NCI-H1105 (cell line): ENCODE measurements at regions not wholly inside any gene's neighbourhood (a gene's known extent, or its start where the extent isn't known, plus 50 kb on each side); places are given as distances from the start of the nearest gene placed in this dataset.

ENCODE experiments used
- DNase-seq: peaks from one replicate; lab custom pipeline; 2025; lab: John Stamatoyannopoulos, UW

DNA sequence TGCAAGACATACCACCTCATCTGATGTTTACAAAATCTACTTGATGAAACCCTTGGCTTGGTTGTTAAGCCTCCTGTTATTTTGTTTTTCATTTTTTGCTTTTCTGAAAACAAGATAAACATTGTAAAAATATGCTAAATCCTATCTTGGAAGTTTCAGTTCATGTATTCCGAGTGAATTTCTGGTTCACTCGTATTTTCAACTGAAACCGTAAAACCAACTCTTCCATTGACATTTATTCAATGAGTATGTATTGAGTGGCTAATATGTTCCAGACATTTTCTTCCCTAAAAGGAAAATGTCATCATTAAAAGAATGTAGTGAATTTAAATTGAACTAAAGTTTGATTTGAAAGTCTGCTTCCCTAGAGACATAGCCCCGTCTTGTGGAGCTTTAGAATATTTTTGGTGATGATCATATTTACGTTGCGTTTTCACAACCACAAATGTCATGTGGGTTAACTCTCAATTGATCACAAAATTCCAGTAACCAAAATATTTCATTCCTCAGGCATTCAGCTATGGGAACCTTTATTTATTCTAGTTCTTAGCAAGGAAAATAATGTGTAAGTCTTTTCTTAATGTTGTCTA, 204.2 kb downstream of the MBD2 start:
- no peak for DNase-seq

DNA sequence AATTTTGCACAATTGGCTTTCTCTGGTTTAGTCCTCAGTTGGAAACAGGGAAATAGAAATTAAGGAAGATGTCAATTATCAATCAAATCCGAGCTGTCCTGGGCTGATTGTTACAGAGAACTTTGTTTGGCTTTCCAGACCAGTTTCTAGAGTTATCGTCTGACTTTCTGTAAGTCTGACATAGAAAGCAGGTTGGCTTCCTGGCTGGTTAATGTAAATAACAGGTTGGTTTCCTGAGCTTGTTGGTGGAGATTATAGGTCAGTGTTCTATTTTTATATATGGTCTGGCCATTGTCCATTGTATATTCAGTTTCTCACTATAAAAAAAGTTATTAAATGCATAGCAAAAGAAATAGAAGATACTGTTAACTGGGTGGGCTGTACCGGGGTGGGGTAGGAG, 204.8 kb downstream of the MBD2 start:
- no peak for DNase-seq

DNA sequence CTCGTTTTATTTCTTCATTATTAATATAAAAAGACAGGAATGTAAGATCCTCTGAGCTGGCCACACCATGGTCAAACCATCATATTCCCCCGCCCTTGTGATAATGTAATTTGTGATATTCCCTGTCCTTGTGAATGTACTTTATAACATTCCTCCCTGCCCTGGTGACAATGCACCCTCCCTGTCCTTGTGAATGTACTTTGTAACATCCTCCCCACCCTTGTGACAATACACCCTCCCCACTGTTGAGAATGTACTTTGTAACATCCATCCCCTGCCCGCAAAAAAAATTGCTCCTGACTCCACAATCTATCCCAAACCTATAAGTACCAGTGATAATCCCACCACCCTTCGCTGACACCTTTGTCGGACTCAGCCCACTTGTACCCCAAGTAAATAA, 211.0 kb downstream of the MBD2 start:
- DNase-seq = no peak

DNA sequence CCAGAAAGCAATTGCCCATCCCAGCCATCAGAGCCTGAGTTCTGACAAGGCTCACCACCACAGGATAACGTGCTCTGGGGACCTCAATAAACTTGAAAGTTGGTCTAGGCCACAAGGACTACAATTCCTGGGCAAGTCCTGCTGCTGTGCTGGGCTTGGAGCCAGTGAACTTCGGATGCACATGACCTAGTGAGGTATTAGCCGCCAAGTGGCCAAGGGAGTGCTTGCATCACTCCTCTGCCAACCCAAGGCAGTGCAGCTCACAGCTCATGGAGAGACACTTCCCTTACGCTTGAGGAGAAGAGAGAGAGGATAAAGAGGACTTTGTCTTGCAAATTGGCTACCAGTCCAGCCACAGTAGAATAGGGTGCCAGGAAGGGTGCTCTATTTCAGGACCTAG, 219.6 kb downstream of the MBD2 start:
- no peak for DNase-seq

DNA sequence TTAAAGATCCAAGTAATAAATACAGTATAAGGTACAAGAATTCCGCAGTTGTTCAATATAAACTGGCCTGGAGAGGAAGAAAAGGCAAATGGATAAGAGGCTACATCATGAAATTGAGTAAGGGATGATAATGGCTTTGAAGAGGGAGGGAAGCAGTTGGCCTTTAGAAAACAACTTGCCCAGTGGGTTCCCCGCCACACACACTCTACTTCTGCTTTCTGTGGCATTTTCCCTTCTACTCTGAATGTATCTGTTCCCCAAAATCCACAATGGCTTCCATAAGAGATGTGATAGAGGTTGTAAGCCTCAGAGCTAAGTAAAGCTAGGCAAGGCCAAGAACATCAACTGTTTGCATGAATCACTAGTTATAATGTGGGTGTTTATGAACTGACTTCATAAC, 221.3 kb downstream of the MBD2 start:
- DNase-seq = no peak

DNA sequence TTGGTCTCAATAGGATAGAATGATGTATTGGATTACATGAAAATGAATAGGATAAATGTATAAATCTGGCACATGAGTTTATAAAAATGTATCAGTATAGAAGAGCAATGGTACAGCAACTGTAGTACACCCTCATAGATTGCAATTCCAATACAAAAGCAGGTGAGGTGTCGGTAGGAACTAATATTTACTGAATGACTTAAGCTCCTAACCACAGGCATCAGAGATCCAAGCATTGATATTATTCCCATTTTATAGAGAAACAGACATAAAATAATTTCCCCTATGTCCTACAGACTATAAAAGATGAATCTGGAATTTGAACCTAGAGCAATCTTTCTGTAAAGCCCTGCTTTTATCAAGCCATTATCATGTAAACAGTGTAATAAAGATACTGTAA, 227.4 kb downstream of the MBD2 start:
- no peak for DNase-seq

DNA sequence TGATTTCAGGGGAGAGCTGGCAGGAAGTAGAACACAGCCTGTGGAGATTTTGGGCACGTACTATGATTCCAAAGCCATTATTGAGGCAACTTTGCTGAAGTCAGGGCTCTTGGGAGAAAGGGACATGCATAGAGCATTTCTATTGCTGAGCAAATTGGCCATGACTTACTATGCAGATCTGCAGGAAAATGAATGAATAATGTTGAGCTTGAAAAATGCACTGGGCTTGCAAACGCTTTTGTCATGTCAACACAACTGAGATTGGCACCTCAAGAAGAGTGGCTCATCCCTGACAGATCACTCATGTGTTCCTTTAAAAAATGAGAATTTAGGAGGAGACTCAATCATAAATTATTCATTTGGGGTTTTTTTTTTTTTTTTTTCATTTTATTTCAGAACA, 230.5 kb downstream of the MBD2 start:
- no peak for DNase-seq

DNA sequence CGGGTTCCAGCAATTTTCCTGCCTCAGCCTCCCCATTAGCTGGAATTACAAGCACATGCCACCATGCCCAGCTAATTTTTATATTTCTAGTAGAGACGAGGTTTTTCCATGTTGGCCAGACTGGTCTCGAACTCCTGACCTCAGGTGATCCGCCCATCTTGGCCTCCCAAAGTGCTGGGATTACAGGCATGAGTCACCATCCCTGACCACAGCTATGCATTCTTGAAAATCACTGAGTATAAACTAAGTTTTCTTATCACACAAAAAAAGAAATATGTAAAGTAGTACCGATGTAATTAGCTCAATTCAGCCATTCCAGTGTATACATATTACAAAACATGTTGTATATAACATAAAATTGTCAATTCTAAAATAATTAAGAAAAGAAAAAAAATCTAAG, 232.7 kb downstream of the MBD2 start:
- DNase-seq = no peak

DNA sequence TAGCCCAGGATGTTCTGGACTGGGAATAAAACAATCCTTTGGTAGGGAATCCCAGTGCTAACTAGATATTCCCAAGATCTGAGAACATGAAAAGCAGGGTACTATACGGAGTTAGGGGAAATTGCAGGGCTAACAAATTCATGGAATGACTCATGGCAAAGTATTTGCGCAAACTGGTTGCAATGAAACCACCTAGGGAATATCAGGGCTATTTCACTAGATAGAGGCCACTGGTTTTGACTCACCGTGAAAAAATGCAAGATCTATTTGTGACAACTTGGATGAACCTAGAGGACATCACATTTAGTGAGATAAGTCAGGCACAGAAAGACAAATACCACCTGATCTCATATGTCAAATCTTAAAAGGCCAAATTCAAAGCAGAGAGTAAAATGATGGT, 233.3 kb downstream of the MBD2 start:
- no peak for DNase-seq

DNA sequence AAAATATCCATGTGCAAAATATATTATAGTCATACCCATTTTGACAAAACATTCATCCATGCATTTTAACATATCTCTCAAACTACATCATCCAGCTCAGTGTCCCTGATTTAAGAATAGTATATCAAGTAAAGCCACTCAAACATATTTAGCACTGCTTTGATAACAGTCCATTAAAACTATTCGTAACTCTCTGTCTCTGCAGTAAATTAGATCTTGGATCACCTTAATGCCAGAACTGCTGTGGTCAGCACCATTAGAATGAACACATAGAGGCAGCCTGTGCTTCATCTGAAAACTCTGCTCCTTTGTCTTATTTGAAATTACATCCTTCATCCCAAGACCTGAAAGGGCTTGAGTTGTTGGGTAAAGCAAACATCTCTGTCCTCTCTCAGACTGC, 234.0 kb downstream of the MBD2 start:
- no peak for DNase-seq

DNA sequence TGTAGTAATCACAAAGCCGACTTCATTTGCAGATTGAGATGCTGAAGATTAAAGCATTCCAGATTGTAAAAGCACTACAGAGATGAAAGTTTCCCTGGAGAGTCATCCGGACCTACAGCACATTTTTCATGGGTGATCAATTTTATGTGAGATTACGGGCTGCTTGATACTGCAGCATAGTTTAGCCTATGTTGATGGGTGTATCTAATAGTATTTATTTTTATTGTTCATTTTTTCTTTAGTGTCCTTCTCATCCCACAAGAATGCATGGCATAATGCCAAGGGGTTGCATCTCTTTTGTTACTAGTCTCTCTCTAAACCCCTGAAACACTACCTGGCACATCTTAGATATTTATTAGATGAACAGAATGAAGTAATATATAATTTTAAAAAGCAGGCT, 240.4 kb downstream of the MBD2 start:
- no peak for DNase-seq

DNA sequence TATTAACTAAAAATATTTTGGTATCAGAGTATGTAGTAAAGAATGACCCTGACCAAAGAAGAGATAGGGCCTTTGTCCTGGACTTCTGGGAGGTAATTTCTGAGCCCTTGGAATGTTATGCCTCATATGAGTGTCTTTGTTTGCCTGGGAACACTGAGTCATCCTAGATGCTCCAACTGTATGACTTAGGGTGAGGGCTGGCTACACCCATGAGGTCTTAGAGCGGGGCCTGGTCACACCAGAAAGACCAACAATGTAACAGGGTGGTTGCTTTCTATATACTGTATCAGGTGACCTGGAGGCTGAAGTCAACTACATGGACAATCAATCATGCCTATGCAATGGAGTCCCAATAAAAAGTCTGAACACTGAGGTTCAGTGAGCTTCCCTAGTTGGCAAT, 253.1 kb downstream of the MBD2 start:
- DNase-seq = no peak

DNA sequence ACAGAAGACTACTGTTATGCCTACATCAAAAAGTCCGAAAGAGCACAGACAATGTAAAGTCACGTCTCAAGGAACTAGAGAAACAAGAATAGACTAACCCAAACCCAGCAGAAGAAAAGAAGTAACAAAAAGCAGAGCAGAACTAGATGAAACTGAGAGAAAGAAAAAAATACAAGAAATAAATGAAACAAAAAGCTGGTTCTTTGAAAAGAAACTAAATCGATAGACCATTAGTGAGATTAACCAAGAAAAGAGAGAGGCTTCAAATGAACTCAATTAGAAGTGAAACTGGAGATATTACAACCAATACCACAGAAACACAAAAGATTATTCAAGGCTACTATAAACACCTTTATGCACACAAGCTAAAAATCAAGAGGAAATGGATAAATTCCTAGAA, 271.8 kb downstream of the MBD2 start:
- DNase-seq = no peak

DNA sequence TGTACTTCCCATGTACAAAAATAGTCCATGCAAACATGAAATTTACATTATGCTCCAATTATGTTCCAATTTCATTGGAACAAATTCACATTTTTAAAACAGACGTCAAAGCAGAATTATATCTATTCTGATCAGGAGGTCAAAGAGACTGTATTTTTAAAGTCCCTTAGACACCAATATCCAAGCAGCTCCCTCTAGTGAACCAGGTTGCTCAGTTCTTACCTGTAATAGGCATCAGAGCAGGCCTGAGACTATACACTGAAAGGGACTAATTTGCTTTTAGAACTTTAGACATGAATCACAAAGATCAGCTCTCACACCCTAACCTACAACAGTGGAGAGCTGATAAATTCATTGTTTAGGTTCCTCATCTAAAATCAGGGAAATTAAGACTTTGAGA, 273.9 kb downstream of the MBD2 start:
- DNase-seq = no peak

DNA sequence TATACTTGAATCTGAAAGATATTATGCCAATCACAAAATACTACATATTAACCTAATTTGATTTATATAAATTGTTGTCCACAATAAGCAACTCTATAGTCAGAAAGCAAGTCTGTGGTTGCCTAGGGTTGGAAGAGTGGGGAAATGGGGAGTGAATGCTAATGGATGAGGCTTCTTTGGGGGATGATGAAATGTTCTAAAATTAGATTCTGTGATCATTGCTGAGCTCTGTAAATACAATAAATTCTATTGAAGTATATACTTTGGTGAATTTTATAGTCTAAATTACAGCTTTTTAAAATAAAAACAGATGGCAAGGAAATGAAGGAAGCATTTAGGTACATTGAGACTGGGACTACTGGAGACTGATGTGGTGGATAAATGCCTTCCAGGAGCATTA, 275.5 kb downstream of the MBD2 start:
- no peak for DNase-seq

DNA sequence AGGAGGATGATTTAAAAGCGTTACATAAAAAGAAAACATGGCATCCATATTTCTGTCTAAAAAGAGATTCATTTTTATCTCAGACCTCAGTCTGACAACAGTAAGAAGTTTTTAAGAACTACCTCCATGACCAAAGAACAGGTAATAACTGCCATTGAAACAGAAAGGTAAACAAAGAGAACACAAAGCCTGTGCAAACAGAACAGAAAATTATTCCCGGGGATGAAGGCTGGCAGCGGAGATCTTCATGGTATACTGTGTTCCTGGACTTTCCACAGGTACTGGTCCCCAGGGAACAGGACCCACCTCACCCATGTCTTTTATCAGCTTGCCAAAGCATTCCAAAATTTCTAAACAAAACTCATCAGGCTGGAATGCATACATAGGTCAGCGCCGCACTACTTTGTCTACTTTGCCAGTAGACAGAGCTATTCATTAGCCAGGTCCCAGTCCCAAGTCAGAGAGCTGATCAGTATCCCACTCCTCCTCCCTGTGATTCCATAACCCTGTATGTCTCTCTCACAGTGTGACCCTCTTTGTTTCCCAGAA, 277.3 kb downstream of the MBD2 start:
- no peak for DNase-seq

DNA sequence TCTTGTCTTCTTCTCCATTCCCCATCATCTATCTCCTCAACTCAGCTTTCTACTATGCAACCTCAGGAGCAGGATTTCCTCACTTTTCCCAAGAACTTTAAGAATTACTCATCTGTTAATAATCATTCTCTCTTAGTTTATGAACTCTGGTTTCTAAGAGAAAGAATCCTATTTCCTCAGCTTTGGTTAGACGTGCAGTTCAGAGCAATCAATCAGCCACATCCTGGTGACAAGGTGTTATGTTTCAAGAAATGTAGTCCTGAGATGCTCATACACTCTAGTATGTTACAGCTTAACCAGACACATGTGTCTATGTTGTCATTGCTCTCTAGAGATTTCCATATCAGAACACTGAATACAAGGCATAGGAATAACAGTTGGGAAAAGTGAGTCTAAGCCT, 277.9 kb downstream of the MBD2 start:
- no peak for DNase-seq

DNA sequence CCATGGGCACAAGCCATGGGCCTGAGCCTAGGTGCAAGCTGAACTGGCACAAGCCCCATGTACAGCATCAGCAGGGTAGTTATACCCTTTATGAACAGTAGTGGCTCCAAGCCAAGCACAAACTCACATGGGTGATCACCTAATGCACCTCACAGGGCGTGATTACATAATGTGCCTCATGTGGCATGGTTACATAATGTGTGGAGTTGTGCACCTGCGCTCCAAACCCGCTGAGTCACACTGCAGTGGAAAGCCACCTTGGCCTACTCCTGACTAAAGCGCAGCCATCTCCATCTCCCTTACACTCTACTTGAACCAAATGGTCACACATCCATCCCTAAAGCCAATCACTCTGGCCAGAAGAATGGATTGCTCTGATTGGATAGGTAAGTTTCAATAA, 279.7 kb downstream of the MBD2 start:
- no peak for DNase-seq

DNA sequence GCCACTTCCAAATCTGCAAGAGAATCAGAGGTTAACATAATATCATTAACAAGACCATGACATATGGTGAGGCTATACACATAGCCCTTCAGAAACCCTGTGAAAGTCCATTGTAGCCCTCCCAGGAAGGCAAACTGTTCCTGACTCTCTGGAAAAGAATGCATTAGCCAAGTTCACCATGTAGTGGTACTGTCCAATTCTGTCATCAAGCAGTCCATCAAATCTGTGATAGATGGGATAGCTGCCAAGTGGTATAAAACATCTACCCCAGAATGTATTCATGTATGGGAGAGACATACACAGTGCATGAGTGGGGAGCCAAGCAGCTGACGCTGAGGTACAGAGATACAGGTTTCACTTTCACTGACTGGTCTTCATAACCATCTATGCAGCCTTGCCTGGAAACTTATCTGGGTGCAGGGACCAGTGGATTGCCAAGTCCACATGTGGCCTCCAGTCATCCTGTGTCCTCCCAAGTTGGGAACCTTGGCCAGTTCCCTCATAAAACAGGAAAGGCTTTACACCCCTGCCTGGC, 281.1 kb downstream of the MBD2 start:
- DNase-seq = no peak

DNA sequence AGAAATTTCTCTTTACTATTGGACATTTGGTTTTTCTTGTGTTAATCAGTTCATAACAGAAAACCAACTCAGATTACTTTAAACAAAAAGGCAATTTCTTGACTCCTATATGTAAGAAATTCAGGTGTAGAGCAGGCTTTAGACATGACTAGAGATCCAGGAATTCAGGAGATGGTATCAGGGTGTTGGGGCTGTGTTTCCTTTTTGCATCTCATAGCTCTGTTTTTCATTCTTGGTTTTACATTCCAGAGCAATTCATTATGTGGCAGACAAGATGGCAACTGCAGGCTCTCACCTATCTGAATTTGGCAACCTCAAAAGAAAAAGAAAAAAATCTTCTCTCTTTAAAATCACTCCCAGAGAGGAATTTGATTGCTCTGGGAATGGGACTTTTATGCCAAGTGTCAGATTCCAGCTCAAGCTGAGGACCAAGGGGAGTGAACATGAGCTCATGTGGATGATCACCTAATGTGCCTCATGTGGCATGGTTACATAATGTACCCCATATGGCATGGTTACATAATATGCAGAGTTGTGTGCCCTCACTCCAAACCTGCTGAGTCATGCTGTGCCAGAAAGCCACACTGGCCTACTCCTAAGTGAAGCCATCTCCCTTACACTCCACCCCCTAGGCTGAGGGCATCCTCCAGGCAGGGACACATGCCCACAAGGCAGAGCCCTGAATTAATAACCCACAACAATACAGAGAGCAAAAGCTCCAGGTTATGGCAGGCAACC, 282.7 kb downstream of the MBD2 start:
- no peak for DNase-seq

DNA sequence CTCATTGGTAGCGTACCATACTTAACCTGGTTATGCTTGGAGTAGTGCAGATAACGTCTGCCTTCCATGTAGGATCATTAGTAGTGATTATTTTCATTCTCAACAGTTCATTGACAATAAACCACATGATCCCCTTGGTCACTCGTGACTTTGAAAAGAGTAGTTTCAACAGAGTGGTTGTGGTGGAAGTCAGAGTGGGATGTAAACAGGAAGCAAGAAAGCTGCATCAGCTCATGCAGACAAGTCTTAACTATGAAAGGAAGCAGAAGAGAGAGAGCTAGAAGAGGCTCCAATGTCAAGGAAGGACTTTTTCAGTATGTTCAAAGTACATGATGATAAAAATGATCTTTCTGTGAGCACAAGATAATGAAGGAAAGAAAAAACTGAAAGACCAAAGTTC, 287.4 kb downstream of the MBD2 start:
- DNase-seq = no peak

DNA sequence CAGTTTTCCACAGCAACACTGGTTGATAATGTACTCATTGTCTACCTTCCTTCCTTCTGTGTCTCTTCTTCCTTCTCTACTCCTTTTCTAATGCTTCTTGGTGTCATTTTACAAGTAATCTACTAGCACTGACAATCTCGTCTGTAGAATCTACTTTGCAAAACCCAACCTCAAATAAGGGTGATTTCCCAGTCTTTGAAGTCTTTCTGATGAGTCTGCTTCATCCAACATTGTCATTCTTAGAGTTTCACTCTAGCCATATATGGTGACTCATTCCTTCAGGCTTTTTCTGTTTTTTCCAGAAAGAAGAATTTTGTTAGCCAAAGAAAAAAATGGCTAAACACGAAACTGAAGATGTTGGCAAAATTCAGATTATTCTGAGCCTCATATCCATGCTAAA, 288.7 kb downstream of the MBD2 start:
- DNase-seq = no peak

DNA sequence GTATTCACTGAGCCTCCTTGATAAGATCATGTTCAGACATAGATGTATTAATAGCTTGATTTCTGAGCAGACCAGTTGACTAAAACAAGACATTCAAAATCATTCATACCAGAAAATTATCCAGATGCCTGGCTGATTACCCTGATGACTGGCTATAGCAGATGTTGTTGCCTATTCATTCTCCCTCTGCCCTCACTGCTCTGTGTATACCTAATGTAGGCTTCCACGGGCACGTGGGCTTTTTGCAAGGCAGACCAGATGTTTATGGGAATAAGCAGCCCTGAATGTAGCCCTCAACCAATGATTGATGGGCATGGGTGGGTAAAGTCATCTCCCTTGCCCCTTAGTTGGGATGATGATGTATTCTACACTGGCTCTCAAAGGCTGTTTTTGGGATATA, 289.1 kb downstream of the MBD2 start:
- no peak for DNase-seq
